ENCODE measurements at regions not wholly inside any gene's neighbourhood (a gene's known extent, or its start where the extent isn't known, plus 50 kb on each side); places are given as distances from the start of the nearest gene placed in this dataset.

DNA sequence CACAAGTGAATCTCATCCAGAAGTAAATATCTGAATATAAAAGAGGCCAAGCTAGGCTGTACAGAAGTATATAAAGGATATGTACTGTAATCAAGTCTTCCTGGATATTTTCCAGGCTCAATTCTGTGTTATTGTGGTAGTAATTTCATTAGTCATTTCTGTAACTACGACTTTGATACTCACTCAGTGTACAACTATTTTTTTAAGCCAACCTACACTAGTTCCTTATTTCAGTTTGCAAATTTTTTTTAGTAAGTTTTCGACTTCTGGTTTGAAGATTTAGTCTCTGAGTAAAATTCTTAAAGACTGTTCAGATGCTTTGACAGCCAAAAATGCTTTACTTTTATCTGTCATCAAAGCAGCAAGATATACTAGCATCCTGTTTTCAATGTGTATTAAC is 130.8 kb downstream of the CAPZA3 start:
- TF ChIP-seq, protein P1, sequence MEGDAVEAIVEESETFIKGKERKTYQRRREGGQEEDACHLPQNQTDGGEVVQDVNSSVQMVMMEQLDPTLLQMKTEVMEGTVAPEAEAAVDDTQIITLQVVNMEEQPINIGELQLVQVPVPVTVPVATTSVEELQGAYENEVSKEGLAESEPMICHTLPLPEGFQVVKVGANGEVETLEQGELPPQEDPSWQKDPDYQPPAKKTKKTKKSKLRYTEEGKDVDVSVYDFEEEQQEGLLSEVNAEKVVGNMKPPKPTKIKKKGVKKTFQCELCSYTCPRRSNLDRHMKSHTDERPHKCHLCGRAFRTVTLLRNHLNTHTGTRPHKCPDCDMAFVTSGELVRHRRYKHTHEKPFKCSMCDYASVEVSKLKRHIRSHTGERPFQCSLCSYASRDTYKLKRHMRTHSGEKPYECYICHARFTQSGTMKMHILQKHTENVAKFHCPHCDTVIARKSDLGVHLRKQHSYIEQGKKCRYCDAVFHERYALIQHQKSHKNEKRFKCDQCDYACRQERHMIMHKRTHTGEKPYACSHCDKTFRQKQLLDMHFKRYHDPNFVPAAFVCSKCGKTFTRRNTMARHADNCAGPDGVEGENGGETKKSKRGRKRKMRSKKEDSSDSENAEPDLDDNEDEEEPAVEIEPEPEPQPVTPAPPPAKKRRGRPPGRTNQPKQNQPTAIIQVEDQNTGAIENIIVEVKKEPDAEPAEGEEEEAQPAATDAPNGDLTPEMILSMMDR (conservative IDR thresholded peaks at IDR 0.05 in 1 of 2, IDR thresholded peaks at IDR 0.05 in 1 of 2; ENCODE audit: extremely low read depth in 1 of 2, insufficient read depth in 1 of 2, low read depth in 1 of 2, low read length in 2 of 2) = no peak
- no peak for TF ChIP-seq EZH2 (IDR thresholded peaks at IDR 0.05; ENCODE audit: borderline replicate concordance, low read length)

All from mammary epithelial cell (primary cell).